K562 (cell line): ENCODE measurements at regions not wholly inside any gene's neighbourhood (a gene's known extent, or its start where the extent isn't known, plus 50 kb on each side); places are given as distances from the start of the nearest gene placed in this dataset.

ENCODE experiments used
- BRD9 ChIP-seq: fragments of 450-650 bp; IDR thresholded peaks from 2 replicates; pipeline ENCODE4 v1.6.1; 2018; ENCODE audit warnings: low read depth; ENCODE audit not compliant: partially characterized antibody
- CBFA2T3 ChIP-seq: fragments of 450-650 bp; IDR thresholded peaks from 2 replicates; pipeline ENCODE4 v1.6.1; 2017
- CBX1 ChIP-seq: sonication (generic); IDR thresholded peaks from 2 replicates; pipeline ENCODE4 v1.6.1; 2016; ENCODE audit warnings: antibody characterized with exemption, low read depth, mild to moderate bottlenecking
- CEBPZ ChIP-seq: fragments of 150-350 bp; IDR thresholded peaks from 2 replicates; pipeline ENCODE4 v1.6.1; 2014; ENCODE audit warnings: low read depth, mild to moderate bottlenecking, low read length, borderline replicate concordance
- CTBP1 ChIP-seq: fragments of 450-650 bp; IDR thresholded peaks from 2 replicates; pipeline ENCODE4 v1.6.1; 2016; ENCODE audit warnings: borderline replicate concordance
- DPF2 ChIP-seq: fragments of 450-650 bp; IDR thresholded peaks from 2 replicates; pipeline ENCODE4 v1.6.1; 2016
- ELK3 ChIP-seq: fragments of 450-650 bp; formaldehyde crosslinking; IDR thresholded peaks from 2 replicates; pipeline ENCODE4 v1.4.0; 2020; ENCODE audit warnings: mild to moderate bottlenecking
- FOSL1 ChIP-seq: fragments of 200-800 bp; sonication (Bioruptor generic); conservative IDR thresholded peaks from 2 replicates; pipeline ENCODE4 v1.6.1; 2016; ENCODE audit warnings: missing genetic modification characterization, missing compliant biosample characterization
- FOXK2 ChIP-seq, 2 experiments: fragments of 450-650 bp; IDR thresholded peaks in 1 of 2; conservative IDR thresholded peaks in 1 of 2; 2 replicates each; pipeline ENCODE4 v1.6.1; 2016; ENCODE audit warnings: low read depth in 2 of 2, mild to moderate bottlenecking in 1 of 2
- HDGF ChIP-seq: fragments of 450-650 bp; IDR thresholded peaks from 2 replicates; pipeline ENCODE4 v1.6.1; 2016
- MCM7 ChIP-seq, 2 experiments: fragments of 450-650 bp; IDR thresholded peaks; 2 replicates each; pipeline ENCODE4 v1.6.1; 2016 to 2018
- MEF2A ChIP-seq: IDR thresholded peaks from 2 replicates; pipeline ENCODE4 v1.6.1; 2011; ENCODE audit warnings: low read depth, mild to moderate bottlenecking, low read length, moderate library complexity; ENCODE audit not compliant: control insufficient read depth
- NFIC ChIP-seq: fragments of 450-650 bp; IDR thresholded peaks from 2 replicates; pipeline ENCODE4 v1.6.1; 2017; ENCODE audit warnings: mild to moderate bottlenecking, inconsistent platforms
- NUFIP1 ChIP-seq: fragments of 450-650 bp; IDR thresholded peaks from 2 replicates; pipeline ENCODE4 v1.6.1; 2018; ENCODE audit not compliant: partially characterized antibody
- PHF20 ChIP-seq: fragments of 450-650 bp; IDR thresholded peaks from 2 replicates; pipeline ENCODE4 v1.6.1; 2018; ENCODE audit not compliant: partially characterized antibody
- POLR2A ChIP-seq: fragments of 450-650 bp; conservative IDR thresholded peaks from 2 replicates; pipeline ENCODE4 v1.6.1; 2016
- PTTG1 ChIP-seq: fragments of 450-650 bp; IDR thresholded peaks from 2 replicates; pipeline ENCODE4 v1.6.1; 2016; ENCODE audit warnings: low read depth, mild to moderate bottlenecking, missing genetic modification characterization, missing compliant biosample characterization
- RCOR1 ChIP-seq, 2 experiments: IDR thresholded peaks; 2 replicates each; pipeline ENCODE4 v1.6.1; 2012; ENCODE audit warnings: low read depth in 2 of 2, low read length in 2 of 2, borderline replicate concordance in 1 of 2, improper control_type of control experiment in 1 of 2
- RFX1 ChIP-seq: fragments of 450-650 bp; IDR thresholded peaks from 2 replicates; pipeline ENCODE4 v1.6.1; 2016; ENCODE audit warnings: mild to moderate bottlenecking, moderate library complexity
- RHOXF2B ChIP-seq: fragments of 250-450 bp; sonication (Bioruptor Pico); conservative IDR thresholded peaks from 2 replicates; pipeline ENCODE4 v1.5.1; 2021
- SRF ChIP-seq, 2 experiments: fragments of 250-450, 450-650 bp in 1 of 2; sonication (Bioruptor Pico) in 1 of 2; sonication (generic) in 1 of 2; formaldehyde crosslinking; IDR thresholded peaks; 2 replicates each; pipeline versions ENCODE4 v1.5.0 to v1.5.1; 2020 to 2022; ENCODE audit warnings: mild to moderate bottlenecking in 1 of 2, missing genetic modification reagents in 1 of 2
- TCF7 ChIP-seq: sonication (generic); IDR thresholded peaks from 2 replicates; pipeline ENCODE4 v1.6.1; 2016; ENCODE audit warnings: antibody characterized with exemption, borderline replicate concordance
- TOE1 ChIP-seq, 2 experiments: fragments of 450-650 bp in 1 of 2; sonication (generic) in 1 of 2; formaldehyde crosslinking in 1 of 2; IDR thresholded peaks; 2 replicates each; pipeline versions ENCODE4 v1.7.1 to v1.8.0; 2016 to 2022; ENCODE audit warnings: borderline replicate concordance in 2 of 2, mild to moderate bottlenecking in 2 of 2, antibody characterized with exemption in 1 of 2, inconsistent platforms in 1 of 2, low read depth in 1 of 2, missing genetic modification reagents in 1 of 2, moderate library complexity in 1 of 2
- ZC3H8 ChIP-seq: fragments of 450-650 bp; IDR thresholded peaks from 2 replicates; pipeline ENCODE4 v1.6.1; 2017
- ZEB2 ChIP-seq: fragments of 450-650 bp; IDR thresholded peaks from 2 replicates; pipeline ENCODE4 v1.6.1; 2016
- ZKSCAN8 ChIP-seq: fragments of 200-800 bp; sonication (Bioruptor generic); IDR thresholded peaks from 2 replicates; pipeline ENCODE4 v1.6.1; 2016; ENCODE audit warnings: missing genetic modification characterization, missing compliant biosample characterization
- ZNF140 ChIP-seq: fragments of 250-450 bp; sonication (Bioruptor Pico); IDR thresholded peaks from 2 replicates; pipeline ENCODE4 v1.8.0; 2021; ENCODE audit warnings: moderate library complexity, mild to moderate bottlenecking, inconsistent platforms
- TF ChIP-seq, protein P1 (sequence below): sonication (generic); formaldehyde crosslinking; IDR thresholded peaks from 2 replicates; pipeline ENCODE4 v1.8.1; 2023; ENCODE audit warnings: mild to moderate bottlenecking, missing genetic modification reagents

GRCh38 chr12:46569826-46570439 lies 197.4 kb upstream of the SLC38A2 start (continued):
- TF ChIP-seq TOE1 (IDR thresholded peaks at IDR 0.05; ENCODE audit: borderline replicate concordance) = no peak
- no peak for TF ChIP-seq TOE1 (CRISPR knock-in tag; IDR thresholded peaks at IDR 0.05; ENCODE audit: borderline replicate concordance, low read depth)
- TF ChIP-seq PHF20 = no peak
- no peak for TF ChIP-seq BRD9
- peak; percentile 32 for TF ChIP-seq CBFA2T3
- TF ChIP-seq ZNF140 (CRISPR knock-in tag) = no peak
- no peak for TF ChIP-seq POLR2A
- TF ChIP-seq ELK3 (CRISPR knock-in tag) = no peak
- TF ChIP-seq CTBP1 = peak; percentile 88
- TF ChIP-seq RFX1 = no peak
- TF ChIP-seq, protein P1, sequence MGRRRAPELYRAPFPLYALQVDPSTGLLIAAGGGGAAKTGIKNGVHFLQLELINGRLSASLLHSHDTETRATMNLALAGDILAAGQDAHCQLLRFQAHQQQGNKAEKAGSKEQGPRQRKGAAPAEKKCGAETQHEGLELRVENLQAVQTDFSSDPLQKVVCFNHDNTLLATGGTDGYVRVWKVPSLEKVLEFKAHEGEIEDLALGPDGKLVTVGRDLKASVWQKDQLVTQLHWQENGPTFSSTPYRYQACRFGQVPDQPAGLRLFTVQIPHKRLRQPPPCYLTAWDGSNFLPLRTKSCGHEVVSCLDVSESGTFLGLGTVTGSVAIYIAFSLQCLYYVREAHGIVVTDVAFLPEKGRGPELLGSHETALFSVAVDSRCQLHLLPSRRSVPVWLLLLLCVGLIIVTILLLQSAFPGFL (CRISPR knock-in tag) = no peak
- 0 out of 2 replicates have a peak, but pooled peaks have one; percentile 20 for TF ChIP-seq CBX1
- peak; percentile 59 for TF ChIP-seq FOSL1 (tag)
- no peak for TF ChIP-seq PTTG1 (tag)
- TF ChIP-seq ZEB2 = peak; percentile 72; the same call in 1 of the 2 replicates
- TF ChIP-seq ZKSCAN8 (CRISPR knock-in tag) = no peak
- no peak for TF ChIP-seq MCM7 (IDR thresholded peaks at IDR 0.05)
- no peak for TF ChIP-seq ZC3H8
- TF ChIP-seq DPF2 = 0 out of 2 replicates have a peak, but pooled peaks have one; percentile 25
- TF ChIP-seq RCOR1 (IDR thresholded peaks at IDR 0.05; ENCODE audit: borderline replicate concordance in 1 of 2, low read depth in 2 of 2, low read length in 2 of 2) = peak in 1 of 2 experiments; percentile 19; a peak in 1 of 4 replicates
- no peak for TF ChIP-seq TCF7
- TF ChIP-seq NFIC = peak; percentile 81
- no peak for TF ChIP-seq HDGF
- TF ChIP-seq SRF (CRISPR knock-in tag; IDR thresholded peaks at IDR 0.05) = no peak
- TF ChIP-seq RHOXF2B = no peak
- no peak for TF ChIP-seq MEF2A
- TF ChIP-seq NUFIP1 = no peak
- TF ChIP-seq CEBPZ = no peak
- no peak for TF ChIP-seq FOXK2 (conservative IDR thresholded peaks at IDR 0.05 in 1 of 2, IDR thresholded peaks at IDR 0.05 in 1 of 2; ENCODE audit: low read depth in 2 of 2)
